Ammon's horn (tissue), 1 donor: ENCODE measurements at regions not wholly inside any gene's neighbourhood (a gene's known extent, or its start where the extent isn't known, plus 50 kb on each side); places are given as distances from the start of the nearest gene placed in this dataset.
A peak's percentile ranks its signal among the peaks of the same experiment; 100 is the strongest.

ENCODE experiments used
- DNase-seq: peaks from one replicate; pipeline ENCODE4 v3.0.0-alpha.2; 2016; ENCODE audit warnings: low spot score

GRCh38 chr2:114134146-114134545 is 244.3 kb downstream of the ACTR3 start:
- DNase-seq, result no peak

GRCh38 chr2:114139542-114139941 is 249.7 kb downstream of the ACTR3 start:
- no peak for DNase-seq

- no peak for DNase-seq
Measured at GRCh38 chr2:114156366-114157056, 266.6 kb downstream of the ACTR3 start.

- DNase-seq, result no peak
Measured at GRCh38 chr2:114157057-114157385, 267.1 kb downstream of the ACTR3 start.

GRCh38 chr2:114160263-114160981 is 270.5 kb downstream of the ACTR3 start:
- no peak for DNase-seq

GRCh38 chr2:114161371-114161770 is 271.5 kb downstream of the ACTR3 start:
- no peak for DNase-seq

- no peak for DNase-seq
Measured at GRCh38 chr2:114167799-114168198, 274.6 kb upstream of the DPP10 start.

GRCh38 chr2:114170070-114170469 is 272.4 kb upstream of the DPP10 start:
- no peak for DNase-seq

GRCh38 chr2:114175507-114175906 is 266.9 kb upstream of the DPP10 start:
- DNase-seq, result no peak

GRCh38 chr2:114185501-114185900 is 256.9 kb upstream of the DPP10 start:
- no peak for DNase-seq

- DNase-seq, result no peak
Measured at GRCh38 chr2:114192362-114192761, 250.1 kb upstream of the DPP10 start.

GRCh38 chr2:114201781-114202180 is 240.7 kb upstream of the DPP10 start:
- DNase-seq, result peak; percentile 9

GRCh38 chr2:114203679-114204078 is 238.8 kb upstream of the DPP10 start:
- DNase-seq, result no peak

GRCh38 chr2:114213808-114214207 is 228.6 kb upstream of the DPP10 start:
- DNase-seq, result no peak

GRCh38 chr2:114218383-114218782 is 224.1 kb upstream of the DPP10 start:
- no peak for DNase-seq

GRCh38 chr2:114219456-114219855 is 223.0 kb upstream of the DPP10 start:
- DNase-seq, result no peak

GRCh38 chr2:114222344-114222743 is 220.1 kb upstream of the DPP10 start:
- no peak for DNase-seq

- no peak for DNase-seq
Measured at GRCh38 chr2:114231921-114232320, 210.5 kb upstream of the DPP10 start.

- DNase-seq, result no peak
Measured at GRCh38 chr2:114237331-114237730, 205.1 kb upstream of the DPP10 start.

- DNase-seq, result no peak
Measured at GRCh38 chr2:114238910-114239559, 203.4 kb upstream of the DPP10 start.

- DNase-seq, result no peak
Measured at GRCh38 chr2:114248648-114249047, 193.8 kb upstream of the DPP10 start.

GRCh38 chr2:114252713-114253112 is 189.7 kb upstream of the DPP10 start:
- DNase-seq, result no peak

- no peak for DNase-seq
Measured at GRCh38 chr2:114254875-114255274, 187.6 kb upstream of the DPP10 start.
